Spleen (tissue), 7 donors: ENCODE measurements at regions not wholly inside any gene's neighbourhood (a gene's known extent, or its start where the extent isn't known, plus 50 kb on each side); places are given as distances from the start of the nearest gene placed in this dataset.

ENCODE experiments used
- CTCF ChIP-seq, 11 experiments: fragments of 200-600 bp in 7 of 11; fragments of 450-650 bp in 4 of 11; sonication (generic) in 4 of 11; IDR thresholded peaks in 8 of 11; conservative IDR thresholded peaks in 3 of 11; 1 replicate in 7 of 11; 2 replicates in 4 of 11; pipeline versions ENCODE4 v1.4.0 to v1.8.0; 2016 to 2021; ENCODE audit warnings: antibody characterized with exemption in 11 of 11, inconsistent platforms in 4 of 11, mild to moderate bottlenecking in 1 of 11
- POLR2AphosphoS5 ChIP-seq, 3 donors: sonication (generic); formaldehyde crosslinking; IDR thresholded peaks; one replicate each; pipeline ENCODE4 v1.5.1; 2017; ENCODE audit warnings: antibody characterized with exemption in 3 of 3
- donor health status: DM: no; HTN: no; CAD: no; lungs with moderate emphysema.
- donor health status: DM: no; HTN: no; CAD: no.
- donor health status: DM: no; HTN: no; CAD: no.

GRCh38 chr17:77565166-77565565, 393.3 kb upstream of the TNRC6C start:
- no peak for TF ChIP-seq CTCF (IDR thresholded peaks at IDR 0.05 in 8 of 11, conservative IDR thresholded peaks at IDR 0.05 in 3 of 11)
- no peak for TF ChIP-seq POLR2AphosphoS5 (IDR thresholded peaks at IDR 0.05)
